ENCODE measurements at regions not wholly inside any gene's neighbourhood (a gene's known extent, or its start where the extent isn't known, plus 50 kb on each side); places are given as distances from the start of the nearest gene placed in this dataset.

- Histone ChIP-seq H3K4me3 (ENCODE audit: control extremely low read depth in 1 of 5, extremely low read depth in 1 of 5, insufficient read depth in 1 of 5, low read depth in 2 of 5, low read length in 4 of 5) (no peak overlapping the region), H3K4me2 (replicated peaks; ENCODE audit: low read depth, low read length, poor library complexity, severe bottlenecking) (no peak overlapping the region), H3K9me3 (ENCODE audit: control extremely low read depth in 1 of 3, control insufficient read depth in 2 of 3, insufficient read depth in 1 of 3, low read length in 2 of 3) (peaks cover 0 to 4% (median 0%) of the 10 kb centered on the region in 3 donors), H3K27me3 (replicated peaks in 1 of 4; ENCODE audit: control extremely low read depth in 1 of 4, control insufficient read depth in 3 of 4, insufficient read depth in 4 of 4, low read length in 3 of 4) (no peaks in the 10 kb centered on the region), H3K27ac (ENCODE audit: low read length in 2 of 2) (no peak overlapping the region), H4K20me1 (ENCODE audit: control insufficient read depth, insufficient read depth, low read length, poor library complexity, severe bottlenecking) (no peaks in the 10 kb centered on the region), H3K36me3 (replicated peaks in 1 of 2; ENCODE audit: control extremely low read depth in 1 of 2, control insufficient read depth in 1 of 2, extremely low read depth in 1 of 2, insufficient read depth in 2 of 2, low read length in 1 of 2) (no peaks in the 10 kb centered on the region), H3K9ac (ENCODE audit: low read length) (no peak overlapping the region), H2AFZ (ENCODE audit: insufficient read depth, low read depth, low read length, poor library complexity, severe bottlenecking) (no peak overlapping the region), H3K79me2 (ENCODE audit: control insufficient read depth, insufficient read depth, low read length) (no peaks in the 10 kb centered on the region), H3K4me1 (ENCODE audit: control insufficient read depth in 2 of 2, insufficient read depth in 2 of 2, low read length in 2 of 2) (no peaks in the 10 kb centered on the region)
- no peak for ATAC-seq (ENCODE audit: low read depth)
- no peaks in the 10 kb centered on the region for H3K27me3 Mint-ChIP-seq
- ChIA-PET CTCF (no interaction called here), POLR2A (no interaction called here)
- H3K4me1 Mint-ChIP-seq: no peaks in the 10 kb centered on the region
- no peak overlapping the region for H3K4me3 Mint-ChIP-seq
- WGBS (ENCODE audit: insufficient coverage): 80% methylated on average over 1 of the region's 2 CpGs
- intact Hi-C loops (cut with micrococcal nuclease): no loop called here
- no peak for DNase-seq
- no peak overlapping the region for H3K27ac Mint-ChIP-seq
- H3K9me3 Mint-ChIP-seq (ENCODE audit: insufficient read depth): peaks cover 2% of the 10 kb centered on the region
- no peak for TF ChIP-seq CTCF (IDR thresholded peaks at IDR 0.05)
- TF ChIP-seq EZH2 (IDR thresholded peaks at IDR 0.05; ENCODE audit: borderline replicate concordance, insufficient read depth, low read depth, low read length, poor library complexity, severe bottlenecking): no peak
These were observed 365.9 kb downstream of the AKAIN1 start for GRCh38 chr18:4831127-4831526.

GRCh38 chr18:4823091-4823490 lies 368.0 kb upstream of the DLGAP1 start:
- no peak overlapping the region for H3K4me3 Mint-ChIP-seq
- H3K4me3 ChIP-seq (ENCODE audit: control extremely low read depth in 1 of 5, extremely low read depth in 1 of 5, insufficient read depth in 1 of 5, low read depth in 2 of 5, low read length in 4 of 5): no peak overlapping the region
- H4K20me1 ChIP-seq (ENCODE audit: control insufficient read depth, insufficient read depth, low read length, poor library complexity, severe bottlenecking): no peaks in the 10 kb centered on the region
- TF ChIP-seq CTCF (IDR thresholded peaks at IDR 0.05) (no peak), EZH2 (IDR thresholded peaks at IDR 0.05; ENCODE audit: borderline replicate concordance, insufficient read depth, low read depth, low read length, poor library complexity, severe bottlenecking) (no peak)
- no peak overlapping the region for H3K4me2 ChIP-seq (replicated peaks; ENCODE audit: low read depth, low read length, poor library complexity, severe bottlenecking)
- 100% methylated on average over 2 of the region's 3 CpGs for WGBS (ENCODE audit: insufficient coverage)
- no peaks in the 10 kb centered on the region for H3K36me3 ChIP-seq (replicated peaks in 1 of 2; ENCODE audit: control extremely low read depth in 1 of 2, control insufficient read depth in 1 of 2, extremely low read depth in 1 of 2, insufficient read depth in 2 of 2, low read length in 1 of 2)
- H3K27me3 ChIP-seq (replicated peaks in 1 of 4; ENCODE audit: control extremely low read depth in 1 of 4, control insufficient read depth in 3 of 4, insufficient read depth in 4 of 4, low read length in 3 of 4): no peaks in the 10 kb centered on the region
- H3K79me2 ChIP-seq (ENCODE audit: control insufficient read depth, insufficient read depth, low read length): no peaks in the 10 kb centered on the region
- no peaks in the 10 kb centered on the region for H3K4me1 ChIP-seq (ENCODE audit: control insufficient read depth in 2 of 2, insufficient read depth in 2 of 2, low read length in 2 of 2)
- H3K9me3 Mint-ChIP-seq (ENCODE audit: insufficient read depth): peaks cover 3% of the 10 kb centered on the region
- ATAC-seq (ENCODE audit: low read depth) (no peak), DNase-seq (no peak)
- H2AFZ ChIP-seq (ENCODE audit: insufficient read depth, low read depth, low read length, poor library complexity, severe bottlenecking): no peak overlapping the region
- H3K9me3 ChIP-seq (ENCODE audit: control extremely low read depth in 1 of 3, control insufficient read depth in 2 of 3, insufficient read depth in 1 of 3, low read length in 2 of 3): no peaks in the 10 kb centered on the region
- ChIA-PET CTCF (no interaction called here), POLR2A (no interaction called here)
- no peak overlapping the region for H3K27ac Mint-ChIP-seq
- intact Hi-C loops (cut with micrococcal nuclease): no loop called here
- H3K9ac ChIP-seq (ENCODE audit: low read length): no peak overlapping the region
- H3K27me3 Mint-ChIP-seq: no peaks in the 10 kb centered on the region
- H3K4me1 Mint-ChIP-seq: no peaks in the 10 kb centered on the region
- no peak overlapping the region for H3K27ac ChIP-seq (ENCODE audit: low read length in 2 of 2)

All from B cell (primary cell).